HG03108 (cell line): ENCODE measurements at regions not wholly inside any gene's neighbourhood (a gene's known extent, or its start where the extent isn't known, plus 50 kb on each side); places are given as distances from the start of the nearest gene placed in this dataset.

ENCODE experiments used
- ATAC-seq: cut with Tn5 transposase; IDR thresholded peaks from one replicate; pipeline ENCODE4 v1.9.1; 2021; ENCODE audit warnings: moderate library complexity; ENCODE audit not compliant: unreplicated experiment

DNA sequence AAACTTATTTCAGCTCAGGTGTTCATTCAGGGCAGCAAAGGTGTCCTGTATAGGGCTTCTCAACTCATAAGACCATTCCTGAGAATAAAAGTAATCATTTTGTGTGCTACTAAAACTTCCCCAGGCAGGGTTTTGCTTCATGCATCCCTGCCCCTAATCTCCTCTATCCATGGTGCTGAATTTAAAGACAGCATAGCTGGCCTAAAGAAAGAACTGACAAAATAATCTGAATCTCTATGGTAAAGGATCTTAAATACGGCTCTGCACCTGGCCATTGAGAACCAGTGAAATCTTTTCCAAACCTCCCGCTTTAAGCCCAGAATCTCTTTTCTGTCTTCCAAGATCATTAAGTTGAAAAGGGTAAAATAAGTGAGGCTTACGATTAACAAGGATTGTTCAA, 292.1 kb upstream of the KLHL29 start:
- ATAC-seq: no peak

DNA sequence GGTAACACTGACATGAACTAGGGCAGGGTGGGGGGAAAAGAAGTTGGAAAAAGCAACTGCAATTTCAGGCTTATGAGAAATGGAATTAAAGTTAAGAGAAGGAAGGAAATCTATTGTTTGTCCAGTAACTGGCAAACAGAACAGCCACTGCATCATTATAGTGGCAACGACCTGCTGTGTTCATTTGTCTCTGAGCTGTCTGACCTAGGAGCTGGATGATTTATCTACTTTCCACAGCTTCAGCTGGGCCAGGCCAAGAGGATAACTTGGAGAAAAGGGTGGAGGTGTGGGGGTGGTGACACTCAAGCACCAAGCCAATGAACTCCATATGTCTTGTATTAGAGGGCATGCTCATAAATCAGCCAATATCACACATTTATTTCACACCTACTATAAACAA, 291.5 kb upstream of the KLHL29 start:
- ATAC-seq: no peak

GRCh38 chr2:23096906-23097602, 287.9 kb upstream of the KLHL29 start:
- no peak for ATAC-seq

DNA sequence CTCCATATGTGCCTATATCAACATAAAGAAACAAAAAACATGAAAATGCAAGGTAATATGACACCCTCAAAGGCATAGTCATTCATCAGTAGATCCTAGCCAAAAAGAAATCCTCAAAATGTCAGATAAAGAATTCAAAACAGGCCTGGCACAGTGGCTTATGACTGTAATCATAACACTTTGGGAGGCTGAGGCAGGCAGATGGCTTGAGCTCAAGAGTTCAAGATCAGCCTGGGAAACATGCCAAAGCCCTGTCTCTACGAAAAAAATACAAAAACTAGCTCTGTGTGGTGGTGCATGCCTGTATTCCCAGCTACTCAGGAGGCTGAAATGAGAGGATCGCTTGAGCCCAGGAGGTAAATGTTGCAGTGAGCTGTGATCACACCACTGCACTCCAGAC, 284.6 kb upstream of the KLHL29 start:
- no peak for ATAC-seq

DNA sequence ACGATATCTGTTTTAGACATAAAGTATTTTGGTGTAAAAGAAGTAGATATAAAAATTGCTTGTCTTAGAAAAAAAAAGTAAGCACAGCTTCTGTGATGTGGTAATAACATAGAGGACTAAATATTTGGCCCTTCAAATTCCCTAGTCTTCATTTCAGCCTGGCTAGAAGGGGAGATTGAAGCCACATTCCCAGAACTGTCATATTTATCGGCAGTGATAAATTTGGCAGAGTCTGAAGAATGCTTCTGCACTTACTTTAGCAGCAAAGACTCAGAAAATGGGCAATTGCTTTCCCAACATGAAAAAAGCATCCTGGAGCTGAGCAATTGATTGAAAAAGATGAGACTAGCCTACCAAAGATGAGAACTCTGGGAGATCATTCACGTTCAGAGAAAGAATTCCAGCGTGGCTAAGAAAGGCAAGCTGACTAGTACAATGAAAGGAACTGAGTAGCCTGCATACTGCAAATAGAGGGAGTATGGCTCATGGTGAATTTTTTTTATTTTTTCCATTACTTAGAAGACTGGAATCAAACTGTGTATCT, 278.7 kb upstream of the KLHL29 start:
- ATAC-seq: no peak

DNA sequence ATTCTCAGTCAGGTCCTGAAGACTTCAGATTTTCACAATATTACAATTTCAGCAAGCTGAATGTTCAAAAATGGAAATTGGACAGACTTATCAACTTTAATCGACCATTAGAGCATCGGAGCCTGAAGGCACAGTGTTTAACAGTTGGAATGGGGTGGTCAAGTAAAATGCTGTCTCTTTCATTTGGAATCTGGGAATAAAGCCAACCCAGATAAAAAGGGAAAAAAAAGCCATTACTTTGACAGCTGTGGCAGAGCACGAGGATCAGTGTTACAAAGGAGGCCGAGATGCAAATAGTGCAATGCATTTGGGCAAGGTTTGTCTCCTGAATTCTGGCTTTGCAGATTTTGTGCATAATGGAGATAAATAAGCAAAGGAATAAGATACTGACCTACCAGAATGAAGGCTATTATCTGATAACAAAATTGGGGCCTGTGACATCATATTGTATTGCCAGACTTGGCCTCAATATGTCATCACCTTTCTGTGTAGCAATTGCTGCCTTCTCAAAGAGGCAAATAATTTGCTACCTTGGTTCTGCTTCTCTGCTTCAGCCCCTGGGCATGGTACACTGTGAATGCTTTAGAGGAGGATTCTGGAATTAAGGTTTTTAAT, 277.5 kb upstream of the KLHL29 start:
- no peak for ATAC-seq

DNA sequence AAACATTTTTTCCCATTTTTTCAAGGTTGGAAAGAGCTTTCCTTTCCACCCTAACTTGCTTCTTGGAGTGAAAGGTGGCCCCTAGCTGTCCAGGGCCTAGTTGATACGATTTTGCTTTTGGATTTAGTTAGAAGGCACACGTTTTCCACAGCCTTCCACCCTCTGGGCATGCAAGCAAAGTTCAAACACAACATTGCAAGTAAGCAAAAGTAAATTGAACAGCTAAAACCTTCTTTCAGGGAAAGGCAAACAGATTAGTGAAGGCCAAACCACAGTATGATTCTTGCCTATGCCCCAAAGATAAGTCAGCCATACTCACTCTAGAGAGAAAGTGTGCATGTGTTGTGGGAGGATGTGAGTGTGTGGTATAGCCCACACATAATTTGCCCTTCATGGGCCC, 273.7 kb upstream of the KLHL29 start:
- no peak for ATAC-seq

GRCh38 chr2:23112517-23112916, 272.5 kb upstream of the KLHL29 start:
- ATAC-seq: no peak

DNA sequence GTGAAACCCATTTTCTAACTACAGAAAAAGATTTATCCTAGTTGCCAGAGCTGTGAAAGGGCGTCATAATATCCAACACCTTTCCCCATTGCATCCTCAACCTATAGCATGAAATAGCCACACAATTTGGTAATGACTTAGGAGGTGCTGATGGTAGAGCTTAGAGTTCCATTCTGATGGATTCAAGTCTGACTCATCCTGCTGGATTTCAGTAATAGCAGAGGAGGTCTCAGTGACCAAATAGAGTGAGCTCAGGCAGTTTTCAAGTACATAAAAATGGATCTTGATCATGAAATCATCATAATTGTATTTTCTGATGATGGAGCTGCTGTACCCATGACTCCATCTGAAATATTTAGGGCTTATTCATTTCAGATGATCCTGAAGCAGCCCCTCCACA, 270.7 kb upstream of the KLHL29 start:
- no peak for ATAC-seq

- no peak for ATAC-seq
Observed at GRCh38 chr2:23118313-23118712, 266.7 kb upstream of the KLHL29 start.

- ATAC-seq: no peak
Observed at GRCh38 chr2:23118894-23119293, 266.1 kb upstream of the KLHL29 start.

DNA sequence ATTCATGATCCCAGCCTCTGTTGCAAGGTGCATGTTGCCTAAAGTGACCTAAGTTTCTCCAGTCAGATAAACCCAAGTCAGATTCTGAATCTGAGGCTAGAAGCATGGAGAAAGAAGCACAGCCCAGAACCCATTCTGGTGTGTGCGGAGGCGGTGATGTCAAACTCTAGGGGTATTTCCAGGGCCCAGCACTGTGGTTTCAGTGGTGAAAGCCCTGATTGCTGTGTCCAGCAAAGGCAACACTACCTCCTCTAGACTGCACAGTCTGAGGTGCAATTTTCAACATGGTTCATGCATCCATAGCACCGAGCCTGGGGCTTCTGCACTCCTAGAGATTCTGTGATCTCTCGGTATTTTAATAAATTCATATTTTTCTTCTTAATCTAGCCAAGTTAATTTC, 264.8 kb upstream of the KLHL29 start:
- ATAC-seq: no peak

DNA sequence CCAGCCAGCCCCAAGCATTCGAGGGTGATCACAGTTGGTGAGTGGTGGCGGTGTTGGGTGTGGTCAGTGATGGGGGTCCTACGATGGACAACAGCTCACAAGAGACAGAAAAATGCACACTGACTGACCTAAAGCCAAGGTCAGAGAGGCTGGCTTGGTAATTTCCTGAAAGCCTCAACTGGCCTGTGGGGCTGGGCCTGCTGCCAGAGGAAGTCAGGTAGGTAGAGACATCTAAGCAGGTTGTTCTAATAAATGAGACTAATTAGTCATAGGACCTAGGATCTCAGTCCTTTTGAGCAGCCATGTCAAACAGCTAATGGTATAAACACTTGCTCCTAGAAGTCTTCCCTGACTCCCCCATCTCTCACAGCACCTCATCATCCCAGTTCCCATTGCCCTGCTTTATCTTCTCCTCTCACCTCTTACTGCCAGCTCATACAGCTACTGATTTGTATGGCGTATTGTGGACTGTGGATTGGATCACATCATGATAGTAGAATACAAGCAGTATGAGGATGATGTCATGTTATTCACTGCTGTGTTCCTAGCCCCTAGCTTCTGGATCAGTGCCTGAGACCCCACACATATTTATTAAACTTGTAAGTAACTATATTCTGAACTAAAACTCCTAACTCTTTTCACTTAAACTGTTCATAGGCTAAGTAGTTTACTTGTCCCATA, 262.9 kb upstream of the KLHL29 start:
- no peak for ATAC-seq

DNA sequence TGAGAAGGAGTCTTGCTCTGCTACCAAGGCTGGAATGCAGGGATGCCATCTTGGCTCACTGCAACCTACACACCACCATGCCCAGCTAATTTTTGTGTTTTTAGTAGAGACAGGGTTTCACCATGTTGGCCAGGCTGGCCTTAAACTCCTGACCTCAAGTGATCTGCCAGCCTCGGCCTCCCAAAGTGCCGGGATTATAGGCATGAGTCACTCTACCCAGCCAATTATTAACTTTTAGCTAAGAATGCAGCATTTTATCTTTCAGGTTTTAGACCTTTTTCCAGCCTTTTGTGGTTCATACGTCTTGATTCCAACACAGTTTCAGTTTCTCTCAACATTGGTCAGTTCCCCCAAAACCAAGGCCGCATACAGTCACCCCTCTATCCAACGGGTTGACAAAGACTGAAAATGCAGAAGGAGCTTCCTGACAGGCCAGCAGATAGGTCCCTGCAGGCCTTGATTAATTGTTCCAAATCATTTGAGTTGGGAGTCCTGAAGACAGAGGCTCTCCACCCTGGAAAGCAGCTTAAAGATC, 262.2 kb upstream of the KLHL29 start:
- ATAC-seq: no peak

DNA sequence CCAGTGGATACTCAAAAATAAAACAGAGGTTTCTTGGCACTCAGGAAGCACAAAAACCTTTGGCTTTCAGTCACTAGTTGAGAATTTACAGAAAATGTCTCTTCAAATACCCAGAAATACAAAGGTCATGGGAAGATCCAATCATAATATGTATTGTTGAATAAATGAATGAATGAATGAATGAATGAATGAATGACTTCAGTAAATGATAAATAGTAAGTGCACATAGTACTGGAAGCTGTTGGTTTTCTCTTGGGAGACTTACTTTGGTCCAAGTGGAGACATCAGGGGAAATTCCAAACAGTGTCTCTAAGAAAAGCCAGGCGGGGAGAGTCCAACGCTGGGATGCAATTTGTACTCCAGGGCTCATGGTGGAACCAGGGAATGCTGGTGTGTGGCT, 261.3 kb upstream of the KLHL29 start:
- no peak for ATAC-seq

DNA sequence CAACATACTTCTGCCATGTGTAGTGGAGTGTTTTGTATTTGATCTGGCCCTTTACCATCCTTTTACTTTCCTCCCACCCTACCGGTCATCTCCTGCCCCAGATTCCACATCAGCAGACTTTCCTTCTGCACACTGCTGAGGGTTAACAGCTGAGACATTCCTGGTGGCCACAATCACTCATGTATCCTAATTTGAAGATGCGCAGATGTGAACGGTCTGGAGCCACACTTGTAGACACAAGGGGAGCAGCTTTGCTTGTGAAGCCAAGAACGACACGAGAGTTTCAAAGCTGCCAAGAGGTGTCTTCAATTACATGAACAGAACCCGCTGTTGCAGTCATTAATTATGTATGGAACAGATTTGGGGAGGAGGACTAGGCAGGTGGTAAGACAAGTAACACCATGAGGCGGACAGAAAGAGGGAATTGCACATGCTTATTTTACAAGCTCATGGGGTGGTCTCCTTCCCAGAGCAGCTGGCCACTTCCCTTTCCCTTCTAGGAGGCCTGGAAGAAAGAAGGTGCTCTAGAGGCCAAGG, 260.7 kb upstream of the KLHL29 start:
- ATAC-seq: no peak

DNA sequence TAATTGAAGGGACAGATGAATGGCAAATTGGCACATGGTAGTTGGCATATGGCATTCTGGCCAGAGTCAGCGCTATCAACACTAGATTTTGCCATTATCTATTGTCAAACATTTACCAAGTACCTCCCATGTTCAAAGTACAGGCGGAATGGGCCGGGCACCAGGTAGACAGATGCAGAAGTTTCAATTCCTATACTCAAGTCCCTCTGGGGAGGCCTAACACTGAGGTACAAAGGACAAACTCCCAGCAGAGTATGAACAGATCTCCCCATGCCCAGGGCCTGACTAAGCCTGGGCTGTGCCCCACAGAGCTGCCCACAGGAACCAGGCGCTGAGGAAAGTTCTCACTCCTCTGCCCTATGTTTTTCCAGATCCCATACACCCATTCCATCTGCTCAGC, 257.5 kb upstream of the KLHL29 start:
- no peak for ATAC-seq

DNA sequence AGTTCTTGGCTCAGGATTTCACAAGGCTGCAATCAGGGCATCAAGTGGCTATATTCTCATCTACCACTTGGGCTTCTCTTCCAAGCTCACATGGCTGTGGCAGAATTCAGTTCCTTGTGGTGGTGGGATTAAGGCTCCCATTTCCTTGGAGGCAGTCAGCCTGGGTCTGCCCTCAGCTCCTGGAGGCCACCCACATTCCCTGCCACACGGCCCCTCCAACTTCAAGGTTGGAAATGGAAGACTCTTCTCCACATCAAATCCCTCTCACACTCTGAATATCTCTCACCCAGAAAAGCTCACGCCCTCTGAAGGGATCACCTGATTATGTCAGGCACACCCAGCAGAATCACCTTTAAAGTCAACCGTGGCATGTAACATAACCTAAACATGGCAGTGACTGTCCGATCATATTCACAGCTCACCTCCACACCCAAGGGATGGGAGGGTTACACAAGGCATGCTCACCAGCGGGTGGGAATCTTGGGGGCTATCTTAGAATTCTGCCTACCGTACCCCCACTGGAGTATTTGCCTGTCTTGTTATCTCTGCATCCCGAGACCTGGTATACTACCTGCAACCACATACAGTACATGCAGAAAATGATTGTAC, 256.2 kb upstream of the KLHL29 start:
- ATAC-seq: no peak

- ATAC-seq: no peak
Observed at GRCh38 chr2:23131066-23131575, 253.9 kb upstream of the KLHL29 start.

- ATAC-seq: no peak
Observed at GRCh38 chr2:23132000-23132399, 253.0 kb upstream of the KLHL29 start.
